HepG2 (cell line): ENCODE measurements at regions not wholly inside any gene's neighbourhood (a gene's known extent, or its start where the extent isn't known, plus 50 kb on each side); places are given as distances from the start of the nearest gene placed in this dataset.

ENCODE experiments used
- ATAC-seq: fragments of 200-7000 bp; cut with Tn5 transposase; 3 replicates; pipeline ENCODE4 v1.9.1; 2020; ENCODE audit warnings: mild to moderate bottlenecking, moderate library complexity
- BruUV-seq: library from RNA; stranded (reverse); fragments of 400-500 nt; replicated peaks from 2 replicates; lab custom pipeline; 2021; lab: Mats Ljungman, UMichigan
- CTCF ChIA-PET: fragments of 300-600 bp; formaldehyde crosslinking; extraction: SDS; loops from one replicate; lab custom pipeline; 2021; ENCODE audit warnings: low total read pairs, inconsistent platforms, low intra/inter-chr PET ratio; lab: Yijun Ruan, JAX
- POLR2A ChIA-PET: fragments of 350-600 bp; sonication (Branson Sonifier 250); formaldehyde crosslinking; loops from one replicate; lab custom pipeline; 2020; ENCODE audit warnings: antibody characterized with exemption, inconsistent platforms; lab: Yijun Ruan, JAX
- DNase-seq: peaks from one replicate; pipeline ENCODE4 v3.0.0-alpha.2; 2015; ENCODE audit warnings: low spot score
- FAIRE-seq: peaks from 3 replicates; lab custom pipeline; 2011; peaks lifted over from hg19 to GRCh38; lab: Jason Lieb, UNC
- H2AFZ ChIP-seq: one replicate; pipeline ENCODE4 v1.6.1; 2011; ENCODE audit warnings: low read length, inconsistent platforms
- H3K27ac ChIP-seq: fragments of 300-600 bp; 3 replicates; pipeline ENCODE4 v1.8.0; 2011; ENCODE audit warnings: mixed run types, mild to moderate bottlenecking, mixed read lengths, low read length, inconsistent platforms; ENCODE audit not compliant: insufficient read depth; ENCODE audit errors: extremely low read length
- H3K27me3 ChIP-seq, 2 experiments: fragments of 200-600 bp in 1 of 2; 2 replicates in 1 of 2; 3 replicates in 1 of 2; pipeline versions ENCODE4 v1.6.0 to v1.8.0; 2011; ENCODE audit warnings: low read length in 2 of 2, mild to moderate bottlenecking in 2 of 2, moderate library complexity in 2 of 2, inconsistent platforms in 1 of 2; ENCODE audit not compliant: insufficient read depth in 2 of 2, control insufficient read depth in 1 of 2
- H3K36me3 ChIP-seq, 2 experiments: fragments of 200-600 bp in 1 of 2; replicated peaks in 1 of 2; 2 replicates in 1 of 2; 3 replicates in 1 of 2; pipeline versions ENCODE4 v1.5.1 to v1.8.0; 2011; ENCODE audit warnings: low read length in 2 of 2, inconsistent platforms in 1 of 2; ENCODE audit not compliant: insufficient read depth in 2 of 2, control insufficient read depth in 1 of 2
- H3K4me1 ChIP-seq: 2 replicates; pipeline ENCODE4 v1.5.1; 2012; ENCODE audit warnings: low read length, inconsistent platforms; ENCODE audit not compliant: insufficient read depth
- H3K4me2 ChIP-seq: 2 replicates; pipeline ENCODE4 v1.6.0; 2011; ENCODE audit warnings: low read depth, low read length, inconsistent platforms
- H3K4me3 ChIP-seq, 3 experiments: fragments of 200-600 bp in 1 of 3; sonication (generic), shearing (Covaris generic) in 1 of 3; replicated peaks in 1 of 3; 2 replicates each; pipeline ENCODE4 v1.5.1; 2011 to 2016; ENCODE audit warnings: low read length in 3 of 3, inconsistent platforms in 2 of 3, low read depth in 2 of 3, mild to moderate bottlenecking in 2 of 3, control low read depth in 1 of 3, mixed read lengths in 1 of 3; ENCODE audit not compliant: insufficient read depth in 1 of 3
- H3K79me2 ChIP-seq: one replicate; pipeline ENCODE4 v1.6.1; 2011; ENCODE audit warnings: low read length, inconsistent platforms; ENCODE audit not compliant: insufficient read depth
- H3K9ac ChIP-seq: 2 replicates; pipeline ENCODE4 v1.6.0; 2011; ENCODE audit warnings: mild to moderate bottlenecking, low read depth, low read length, inconsistent platforms; ENCODE audit not compliant: insufficient read depth
- H3K9me3 ChIP-seq: 2 replicates; pipeline ENCODE4 v1.5.1; 2012; ENCODE audit warnings: mild to moderate bottlenecking, low read length
- H4K20me1 ChIP-seq: 2 replicates; pipeline ENCODE4 v1.6.0; 2011; ENCODE audit warnings: inconsistent platforms, mild to moderate bottlenecking, low read length, moderate library complexity; ENCODE audit not compliant: insufficient read depth
- ATF1 ChIP-seq: IDR thresholded peaks from 2 replicates; pipeline ENCODE4 v1.6.1; 2016; ENCODE audit warnings: mild to moderate bottlenecking, control low read depth
- GABPA ChIP-seq, 2 experiments: IDR thresholded peaks; 2 replicates each; pipeline ENCODE4 v1.6.1; 2011 to 2016; ENCODE audit warnings: low read depth in 2 of 2, low read length in 1 of 2, missing biosample characterization in 1 of 2, missing genetic modification characterization in 1 of 2
- IRX3 ChIP-seq: sonication (generic); formaldehyde crosslinking; IDR thresholded peaks from 2 replicates; pipeline ENCODE4 v1.8.1; 2023; ENCODE audit warnings: mild to moderate bottlenecking, low read depth, missing genetic modification reagents, borderline replicate concordance
- MEIS2 ChIP-seq: sonication (generic); formaldehyde crosslinking; IDR thresholded peaks from 2 replicates; pipeline ENCODE4 v1.9.0; 2021; ENCODE audit warnings: mild to moderate bottlenecking, missing genetic modification reagents
- MTF1 ChIP-seq: sonication (generic); formaldehyde crosslinking; IDR thresholded peaks from 2 replicates; pipeline ENCODE4 v1.5.0; 2020; ENCODE audit warnings: missing genetic modification reagents
- NCOA1 ChIP-seq: sonication (generic); formaldehyde crosslinking; IDR thresholded peaks from 2 replicates; pipeline ENCODE4 v1.9.0; 2021; ENCODE audit warnings: missing genetic modification reagents
- NR2C2 ChIP-seq: sonication (generic); formaldehyde crosslinking; IDR thresholded peaks from 2 replicates; pipeline ENCODE4 v1.4.0; 2020; ENCODE audit warnings: missing genetic modification reagents, mild to moderate bottlenecking, moderate library complexity, borderline replicate concordance
- ZNF484 ChIP-seq: sonication (generic); formaldehyde crosslinking; IDR thresholded peaks from 2 replicates; pipeline ENCODE4 v1.5.1; 2020; ENCODE audit warnings: mild to moderate bottlenecking, low read depth, missing genetic modification reagents, borderline replicate concordance
- ZNF530 ChIP-seq: sonication (generic); formaldehyde crosslinking; IDR thresholded peaks from 2 replicates; pipeline ENCODE4 v1.5.0; 2020; ENCODE audit warnings: low read depth, mild to moderate bottlenecking, missing genetic modification reagents
- WGBS: methylation state at CpG from one replicate; pipeline ENCODE4 v1.1.6; 2017; ENCODE audit warnings: low lambda C conversion rate; 5-methylcytosine and 5-hydroxymethylcytosine counted together
- in situ Hi-C: cut with HindIII; loops from 2 replicates; pipeline ENCODE4 v1.10.0; 2017; ENCODE audit warnings: low pct_unique_long_range_greater_than_20kb; ENCODE audit not compliant: extremely low pct_ligation_motif_present
- intact Hi-C: fragments of 100-400 bp; cut with micrococcal nuclease; formaldehyde crosslinking; loops from one replicate; pipeline ENCODE4 v1.10.0; 2022; ENCODE audit not compliant: unreplicated experiment
- TF ChIP-seq, protein P1 (sequence below): sonication (generic); formaldehyde crosslinking; IDR thresholded peaks from 2 replicates; pipeline ENCODE4 v1.5.0; 2020; ENCODE audit warnings: missing genetic modification reagents
- TF ChIP-seq, protein P2 (sequence below): sonication (generic); formaldehyde crosslinking; IDR thresholded peaks from 2 replicates; pipeline ENCODE4 v1.5.0; 2020; ENCODE audit warnings: missing genetic modification reagents
- TF ChIP-seq, protein P3 (sequence below): sonication (generic); formaldehyde crosslinking; IDR thresholded peaks from 2 replicates; pipeline ENCODE4 v1.9.0; 2021; ENCODE audit warnings: missing genetic modification reagents, mild to moderate bottlenecking, borderline replicate concordance
- TF ChIP-seq, protein P4 (sequence below): sonication (generic); formaldehyde crosslinking; IDR thresholded peaks from 2 replicates; pipeline ENCODE4 v1.5.0; 2020; ENCODE audit warnings: missing genetic modification reagents, mild to moderate bottlenecking, borderline replicate concordance

DNA sequence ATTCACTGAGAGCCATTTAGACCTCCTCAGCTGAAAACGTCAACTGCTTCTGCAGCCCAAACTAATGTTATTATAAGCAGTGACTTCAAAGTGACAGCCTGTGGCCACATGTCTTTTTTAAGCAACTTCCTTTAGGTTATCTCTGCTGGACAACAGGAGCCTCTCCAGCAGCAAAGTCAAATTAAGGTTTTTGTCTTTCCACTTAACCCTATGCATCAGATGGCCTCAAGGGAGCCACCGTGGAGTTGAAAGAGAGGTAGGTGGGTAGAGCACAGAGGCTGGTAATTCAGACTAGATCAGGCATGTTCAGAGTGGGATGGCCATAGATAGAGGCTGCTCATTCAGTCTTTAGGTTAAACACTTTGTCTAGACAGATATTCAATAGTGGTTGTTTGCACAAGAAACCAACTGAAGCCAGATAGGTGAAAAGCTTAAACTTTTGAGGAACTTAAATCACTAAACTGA, 300.6 kb upstream of the ECI2 start:
- Histone ChIP-seq H4K20me1 (no peaks in the 10 kb centered on the region), H2AFZ (no peak overlapping the region), H3K79me2 (no peaks in the 10 kb centered on the region), H3K36me3 (no peaks in the 10 kb centered on the region), H3K4me1 (no peaks in the 10 kb centered on the region), H3K9ac (no peak overlapping the region), H3K27ac (no peak overlapping the region), H3K27me3 (peaks cover 0 to 3% of the 10 kb centered on the region in 2 experiments; a peak in 1 of 5 replicates), H3K4me3 (no peak overlapping the region), H3K9me3 (no peaks in the 10 kb centered on the region), H3K4me2 (no peak overlapping the region)
- ATAC-seq, result no peak
- ChIA-PET POLR2A (no interaction called here), CTCF (no interaction called here)
- TF ChIP-seq NR2C2 (CRISPR knock-in tag) (no peak), NCOA1 (CRISPR knock-in tag) (no peak), GABPA (IDR thresholded peaks at IDR 0.05; ENCODE audit: low read depth, low read length) (no peak), GABPA (CRISPR knock-in tag; IDR thresholded peaks at IDR 0.05; ENCODE audit: low read depth) (no peak), ATF1 (CRISPR knock-in tag) (no peak), IRX3 (CRISPR knock-in tag) (no peak), MEIS2 (CRISPR knock-in tag) (no peak)
- TF ChIP-seq, protein P1, sequence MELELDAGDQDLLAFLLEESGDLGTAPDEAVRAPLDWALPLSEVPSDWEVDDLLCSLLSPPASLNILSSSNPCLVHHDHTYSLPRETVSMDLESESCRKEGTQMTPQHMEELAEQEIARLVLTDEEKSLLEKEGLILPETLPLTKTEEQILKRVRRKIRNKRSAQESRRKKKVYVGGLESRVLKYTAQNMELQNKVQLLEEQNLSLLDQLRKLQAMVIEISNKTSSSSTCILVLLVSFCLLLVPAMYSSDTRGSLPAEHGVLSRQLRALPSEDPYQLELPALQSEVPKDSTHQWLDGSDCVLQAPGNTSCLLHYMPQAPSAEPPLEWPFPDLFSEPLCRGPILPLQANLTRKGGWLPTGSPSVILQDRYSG (CRISPR knock-in tag), result no peak
- intact Hi-C loops (no loop called here), in situ Hi-C loops (no loop called here)
- no TSS peak for BruUV-seq
- DNase-seq, result no peak
- WGBS, result 0% methylated on average over 2 of the region's 2 CpGs
- no peak for FAIRE-seq

DNA sequence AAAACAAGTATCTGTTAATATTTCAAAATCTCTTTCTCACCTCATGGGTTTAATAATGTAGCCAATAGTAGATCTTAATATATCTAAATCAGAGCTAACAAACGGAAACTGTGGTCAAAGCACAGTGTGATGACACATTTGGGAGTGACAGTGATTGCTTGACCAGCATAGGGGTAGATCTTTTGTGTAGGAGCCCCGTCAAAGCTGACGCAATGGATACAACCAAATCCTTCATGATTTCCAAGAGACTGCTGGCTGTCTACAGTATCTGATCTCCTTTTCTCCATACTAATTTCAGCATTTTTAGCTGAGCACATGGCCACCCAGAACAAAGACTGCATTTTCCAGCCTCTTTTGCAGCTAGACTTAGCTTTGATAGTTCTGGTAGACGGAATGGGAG, 299.3 kb upstream of the ECI2 start:
- no peaks in the 10 kb centered on the region for H3K4me1 ChIP-seq
- POLR2A ChIA-PET, result no interaction called here
- peaks cover 0 to 3% of the 10 kb centered on the region in 2 experiments; a peak in 1 of 5 replicates for H3K27me3 ChIP-seq
- H3K27ac ChIP-seq, result no peak overlapping the region
- no peaks in the 10 kb centered on the region for H3K79me2 ChIP-seq
- in situ Hi-C loops, result no loop called here
- H3K9me3 ChIP-seq, result no peaks in the 10 kb centered on the region
- intact Hi-C loops, result no loop called here
- no peak overlapping the region for H2AFZ ChIP-seq
- no peaks in the 10 kb centered on the region for H3K36me3 ChIP-seq
- H3K9ac ChIP-seq, result no peak overlapping the region
- no peak overlapping the region for H3K4me2 ChIP-seq
- no peak for FAIRE-seq
- no peak for ATAC-seq
- H4K20me1 ChIP-seq, result no peaks in the 10 kb centered on the region
- H3K4me3 ChIP-seq, result no peak overlapping the region
- no peak for DNase-seq
- no TSS peak for BruUV-seq
- WGBS, result 57% methylated on average over 4 of the region's 4 CpGs
- CTCF ChIA-PET, result no interaction called here
- TF ChIP-seq, protein P2, sequence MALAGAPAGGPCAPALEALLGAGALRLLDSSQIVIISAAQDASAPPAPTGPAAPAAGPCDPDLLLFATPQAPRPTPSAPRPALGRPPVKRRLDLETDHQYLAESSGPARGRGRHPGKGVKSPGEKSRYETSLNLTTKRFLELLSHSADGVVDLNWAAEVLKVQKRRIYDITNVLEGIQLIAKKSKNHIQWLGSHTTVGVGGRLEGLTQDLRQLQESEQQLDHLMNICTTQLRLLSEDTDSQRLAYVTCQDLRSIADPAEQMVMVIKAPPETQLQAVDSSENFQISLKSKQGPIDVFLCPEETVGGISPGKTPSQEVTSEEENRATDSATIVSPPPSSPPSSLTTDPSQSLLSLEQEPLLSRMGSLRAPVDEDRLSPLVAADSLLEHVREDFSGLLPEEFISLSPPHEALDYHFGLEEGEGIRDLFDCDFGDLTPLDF, result no peak
- no peak for TF ChIP-seq MTF1 (CRISPR knock-in tag)
- no peak for TF ChIP-seq ZNF484
- TF ChIP-seq, protein P3, sequence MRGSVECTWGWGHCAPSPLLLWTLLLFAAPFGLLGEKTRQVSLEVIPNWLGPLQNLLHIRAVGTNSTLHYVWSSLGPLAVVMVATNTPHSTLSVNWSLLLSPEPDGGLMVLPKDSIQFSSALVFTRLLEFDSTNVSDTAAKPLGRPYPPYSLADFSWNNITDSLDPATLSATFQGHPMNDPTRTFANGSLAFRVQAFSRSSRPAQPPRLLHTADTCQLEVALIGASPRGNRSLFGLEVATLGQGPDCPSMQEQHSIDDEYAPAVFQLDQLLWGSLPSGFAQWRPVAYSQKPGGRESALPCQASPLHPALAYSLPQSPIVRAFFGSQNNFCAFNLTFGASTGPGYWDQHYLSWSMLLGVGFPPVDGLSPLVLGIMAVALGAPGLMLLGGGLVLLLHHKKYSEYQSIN (CRISPR knock-in tag), result no peak
- no peak for TF ChIP-seq ZNF530 (CRISPR knock-in tag)
- TF ChIP-seq, protein P4, sequence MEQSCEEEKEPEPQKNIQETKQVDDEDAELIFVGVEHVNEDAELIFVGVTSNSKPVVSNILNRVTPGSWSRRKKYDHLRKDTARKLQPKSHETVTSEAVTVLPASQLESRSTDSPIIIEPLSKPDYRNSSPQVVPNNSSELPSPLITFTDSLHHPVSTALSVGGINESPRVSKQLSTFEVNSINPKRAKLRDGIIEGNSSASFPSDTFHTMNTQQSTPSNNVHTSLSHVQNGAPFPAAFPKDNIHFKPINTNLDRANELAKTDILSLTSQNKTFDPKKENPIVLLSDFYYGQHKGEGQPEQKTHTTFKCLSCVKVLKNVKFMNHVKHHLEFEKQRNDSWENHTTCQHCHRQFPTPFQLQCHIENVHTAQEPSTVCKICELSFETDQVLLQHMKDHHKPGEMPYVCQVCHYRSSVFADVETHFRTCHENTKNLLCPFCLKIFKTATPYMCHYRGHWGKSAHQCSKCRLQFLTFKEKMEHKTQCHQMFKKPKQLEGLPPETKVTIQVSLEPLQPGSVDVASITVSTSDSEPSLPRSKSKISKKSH, result no peak
